Esophagus squamous epithelium (tissue), 4 donors: ENCODE measurements at regions not wholly inside any gene's neighbourhood (a gene's known extent, or its start where the extent isn't known, plus 50 kb on each side); places are given as distances from the start of the nearest gene placed in this dataset.

Experiments
- CTCF ChIP-seq, 6 experiments: fragments of 450-650 bp in 4 of 6; fragments of 200-600 bp in 2 of 6; sonication (generic) in 2 of 6; IDR thresholded peaks; one replicate each; pipeline ENCODE4 v1.5.1; 2016 to 2019; ENCODE audit warnings: antibody characterized with exemption in 6 of 6, mild to moderate bottlenecking in 4 of 6, moderate library complexity in 4 of 6
- POLR2A ChIP-seq, 4 donors: fragments of 450-650 bp; IDR thresholded peaks; one replicate each; pipeline ENCODE4 v1.6.1; 2017; ENCODE audit warnings: antibody characterized with exemption in 4 of 4, mild to moderate bottlenecking in 4 of 4, moderate library complexity in 3 of 4

- TF ChIP-seq CTCF (IDR thresholded peaks at IDR 0.05) (no peak), POLR2A (IDR thresholded peaks at IDR 0.05) (no peak)
These were observed 216.2 kb downstream of the PIK3R1 start for GRCh38 chr5:68431601-68432337.
